SKM-1 (cell line): ENCODE measurements at regions not wholly inside any gene's neighbourhood (a gene's known extent, or its start where the extent isn't known, plus 50 kb on each side); places are given as distances from the start of the nearest gene placed in this dataset.
"Not testable (repeated sequence)": the region's sequence is repeated elsewhere in the genome, so short reads cannot be mapped to it uniquely, and the experiment has no call there.

Experiments
- DNase-seq: peaks from one replicate; lab custom pipeline; 2025; ENCODE audit not compliant: unreplicated experiment; lab: John Stamatoyannopoulos, UW

DNA sequence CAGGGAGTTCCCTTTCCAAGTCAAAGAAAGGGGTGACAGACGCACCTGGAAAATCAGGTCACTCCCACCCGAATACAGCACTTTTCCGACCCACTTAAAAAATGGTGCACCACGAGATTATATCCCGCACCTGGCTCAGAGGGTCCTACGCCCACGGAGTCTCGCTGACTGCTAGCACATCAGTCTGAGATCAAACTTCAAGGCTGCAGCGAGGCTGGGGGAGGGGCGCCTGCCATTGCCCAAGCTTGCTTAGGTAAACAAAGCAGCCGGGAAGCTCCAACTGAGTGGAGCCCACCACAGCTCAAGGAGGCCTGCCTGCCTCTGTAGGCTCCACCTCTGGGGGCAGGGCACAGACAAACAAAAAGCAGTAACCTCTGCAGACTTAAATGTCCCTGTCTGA, 277.8 kb upstream of the ARHGAP42 start:
- not testable (repeated sequence) for DNase-seq

DNA sequence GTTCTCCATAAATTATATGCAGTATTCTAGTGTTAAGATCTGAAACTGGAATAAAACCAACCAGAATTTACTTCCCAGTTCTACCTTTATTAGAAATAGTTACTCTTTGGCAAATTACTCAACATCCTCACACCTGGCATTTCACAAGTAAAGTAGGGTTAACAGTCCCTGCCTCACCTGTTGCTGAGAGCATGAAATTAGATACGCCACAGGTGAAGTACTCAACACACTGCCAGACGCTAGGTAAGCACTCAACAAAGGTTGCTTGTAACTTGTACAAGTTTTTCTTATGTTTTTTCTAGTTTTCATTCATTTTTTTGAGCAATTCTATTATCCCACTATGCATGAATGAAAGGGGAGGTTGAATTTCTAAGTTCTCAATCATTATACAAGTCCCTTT, 267.6 kb upstream of the ARHGAP42 start:
- no peak for DNase-seq

DNA sequence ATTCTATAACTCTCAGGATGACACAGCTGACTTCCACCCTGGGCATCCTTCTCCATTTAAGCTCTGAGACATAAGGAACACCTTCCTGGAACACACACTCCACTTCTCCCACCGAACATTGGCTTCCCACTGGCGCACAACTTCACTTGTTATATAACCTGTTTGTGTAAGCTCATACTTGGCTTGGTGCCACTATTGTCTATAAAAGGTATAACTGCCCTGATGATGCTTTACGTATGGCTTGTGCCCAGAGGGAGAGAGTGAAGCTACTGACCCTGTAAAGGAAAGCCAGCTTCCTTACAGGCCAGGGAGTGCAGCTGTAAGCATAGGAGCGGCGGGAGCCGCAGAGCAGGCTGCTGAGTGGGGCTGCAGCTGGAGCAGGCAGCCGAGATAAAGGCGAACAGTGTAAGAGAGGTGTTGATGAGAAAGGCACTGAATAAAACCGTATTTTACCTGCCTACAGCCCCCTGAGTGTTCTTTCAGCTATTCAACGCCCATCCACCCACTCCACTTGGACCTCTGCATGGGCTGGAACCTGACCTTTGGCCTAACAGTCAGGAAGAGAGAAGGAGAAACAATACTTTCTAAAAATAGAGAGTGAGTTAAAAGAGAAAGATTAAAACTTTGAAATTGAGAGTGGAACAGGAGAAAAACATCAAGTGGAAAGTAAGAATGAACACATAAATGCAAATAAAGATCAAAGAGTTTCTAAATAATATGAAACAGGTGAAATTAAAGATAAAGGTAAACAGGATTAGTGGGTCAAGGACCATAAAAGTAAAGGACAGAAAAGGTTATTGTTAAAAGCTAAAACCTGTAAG, 252.1 kb upstream of the ARHGAP42 start:
- no peak for DNase-seq

DNA sequence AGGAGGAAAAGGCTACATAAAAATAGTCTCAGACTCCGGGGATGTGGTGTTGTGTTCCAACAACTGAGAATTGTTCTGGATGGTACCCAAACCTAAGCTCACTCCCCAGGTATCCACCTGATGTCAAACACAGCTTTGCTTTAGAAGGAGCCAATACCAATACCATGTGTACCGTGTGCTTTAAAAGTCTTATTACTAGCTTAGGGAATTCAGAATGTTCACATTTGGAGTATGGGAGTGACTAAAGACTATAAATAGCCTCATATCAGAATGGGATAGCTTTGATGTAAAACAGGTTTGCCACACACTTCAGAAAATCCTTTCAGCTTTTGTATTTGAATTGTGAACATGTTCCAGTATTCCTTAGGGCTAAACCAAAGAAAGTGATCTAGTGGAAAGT, 248.7 kb upstream of the ARHGAP42 start:
- no peak for DNase-seq

DNA sequence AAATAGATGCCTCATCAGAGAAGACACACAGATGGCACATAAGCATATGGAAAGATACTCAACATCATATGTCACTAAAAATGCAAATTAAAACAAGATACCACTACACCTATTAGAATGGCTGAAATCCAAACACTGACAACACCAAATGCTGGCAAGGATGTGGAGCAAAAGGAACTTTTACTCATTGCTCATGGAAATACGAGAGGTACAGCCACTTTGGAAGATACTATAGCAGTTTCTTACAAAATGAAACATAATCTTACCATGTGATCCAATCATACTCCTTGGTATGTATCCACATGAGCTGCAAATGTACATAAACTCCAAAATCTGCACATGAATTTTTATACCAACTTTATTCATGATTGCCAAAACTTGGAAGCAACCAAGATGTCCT, 246.0 kb upstream of the ARHGAP42 start:
- no peak for DNase-seq

DNA sequence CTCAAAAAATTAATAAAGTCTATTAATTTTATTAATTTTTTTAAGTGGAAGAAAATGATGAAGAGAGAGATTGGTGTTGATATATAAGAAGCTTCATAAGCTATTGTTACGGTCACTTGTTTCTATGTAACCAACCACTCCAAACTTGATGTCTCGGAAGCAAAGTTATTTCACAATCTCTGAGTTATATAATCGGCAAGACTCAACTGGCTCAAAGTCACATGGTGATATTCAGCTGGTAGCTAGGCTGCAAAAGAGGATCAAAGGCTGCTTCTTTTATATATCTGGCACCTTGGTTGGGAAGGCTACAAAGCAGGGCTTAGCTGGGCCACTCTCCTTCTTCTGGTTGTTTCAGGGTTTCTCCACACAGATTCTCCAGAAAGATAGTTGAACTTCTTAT, 245.1 kb upstream of the ARHGAP42 start:
- no peak for DNase-seq

DNA sequence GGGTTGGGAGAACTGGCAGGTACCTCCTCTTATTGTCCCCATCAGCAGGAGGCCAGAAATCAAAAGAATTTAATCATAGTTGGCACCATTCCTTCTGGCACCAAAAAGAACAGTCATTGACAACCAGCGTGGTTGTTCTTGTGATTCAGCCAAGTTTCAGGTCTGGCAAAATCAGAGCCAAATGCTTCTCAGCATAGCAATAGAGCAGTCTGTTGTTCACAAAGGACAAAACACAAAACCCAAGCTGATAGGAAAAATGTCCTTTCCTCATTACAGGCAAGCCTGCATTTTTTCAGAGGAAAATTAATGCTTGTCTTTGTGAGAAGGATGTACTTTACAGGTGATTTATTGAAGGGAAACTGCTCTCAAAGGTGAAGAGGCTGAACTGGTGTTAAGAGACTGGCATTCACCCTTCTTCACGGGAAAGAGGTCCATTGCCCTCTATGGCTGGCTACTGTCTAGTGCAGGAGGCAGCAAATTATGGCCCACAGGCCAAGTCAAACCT, 241.8 kb upstream of the ARHGAP42 start:
- no peak for DNase-seq

DNA sequence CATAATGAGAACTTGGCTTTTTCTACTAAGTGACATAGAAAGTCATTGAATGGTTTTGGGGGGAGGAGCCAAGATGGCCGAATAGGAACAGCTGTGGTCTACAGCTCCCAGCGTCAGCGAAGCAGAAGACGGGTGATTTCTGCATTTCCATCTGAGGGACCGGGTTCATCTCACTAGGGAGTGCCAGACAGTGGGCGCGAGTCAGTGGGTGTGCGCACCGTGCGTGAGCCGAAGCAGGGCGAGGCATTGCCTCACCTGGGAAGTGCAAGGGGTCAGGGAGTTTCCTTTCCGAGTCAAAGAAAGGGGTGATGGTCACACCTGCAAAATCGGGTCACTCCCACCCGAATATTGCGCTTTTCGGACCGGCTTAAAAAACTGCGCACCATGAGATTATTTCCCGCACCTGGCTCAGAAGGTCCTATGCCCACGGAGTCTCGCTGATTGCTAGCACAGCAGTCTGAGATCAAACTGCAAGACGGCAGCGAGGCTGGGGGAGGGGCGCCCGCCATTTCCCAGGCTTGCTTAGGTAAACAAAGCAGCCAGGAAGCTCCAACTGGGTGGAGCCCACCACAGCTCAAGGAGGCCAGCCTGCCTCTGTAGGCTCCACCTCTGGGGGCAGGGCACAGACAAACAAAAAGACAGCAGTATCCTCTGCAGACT, 235.2 kb upstream of the ARHGAP42 start:
- DNase-seq = not testable (repeated sequence)

DNA sequence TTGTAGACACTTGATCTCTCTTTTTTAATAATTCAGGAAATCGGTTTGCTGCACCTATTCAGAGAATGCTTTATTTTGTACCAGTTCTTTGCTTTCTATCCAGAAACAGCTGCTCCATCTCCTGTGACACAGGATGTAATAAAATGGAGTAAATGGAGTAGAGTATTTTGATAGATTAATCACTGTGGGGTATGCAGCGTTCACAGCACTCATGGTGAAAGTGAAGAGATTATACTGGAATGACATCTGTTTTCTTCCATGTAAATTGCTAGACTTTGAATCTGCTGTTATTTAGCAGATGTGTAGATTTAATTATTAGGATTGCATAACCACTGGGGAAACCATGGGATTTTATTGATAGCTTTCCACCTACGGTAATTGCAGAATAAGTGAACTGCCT, 227.3 kb upstream of the ARHGAP42 start:
- no peak for DNase-seq

DNA sequence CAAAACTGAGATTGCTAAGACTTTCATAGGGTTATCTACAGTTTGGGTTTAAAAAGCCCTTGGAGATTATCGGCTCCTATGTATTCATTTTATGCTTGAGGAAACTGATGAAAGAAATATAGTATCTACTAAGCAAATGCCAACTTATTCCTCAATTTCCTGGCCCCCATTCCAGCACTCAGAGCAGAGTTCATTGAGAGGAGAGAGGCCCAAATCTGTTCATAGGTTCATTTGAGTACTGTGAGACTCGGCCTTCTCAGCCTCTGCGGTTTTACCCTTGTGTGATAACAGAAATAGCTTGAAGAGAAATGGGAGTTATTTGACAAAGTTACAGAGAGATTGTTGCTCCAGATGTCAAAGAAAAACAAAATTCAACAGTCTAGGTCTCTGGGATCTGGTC, 226.7 kb upstream of the ARHGAP42 start:
- DNase-seq = no peak

DNA sequence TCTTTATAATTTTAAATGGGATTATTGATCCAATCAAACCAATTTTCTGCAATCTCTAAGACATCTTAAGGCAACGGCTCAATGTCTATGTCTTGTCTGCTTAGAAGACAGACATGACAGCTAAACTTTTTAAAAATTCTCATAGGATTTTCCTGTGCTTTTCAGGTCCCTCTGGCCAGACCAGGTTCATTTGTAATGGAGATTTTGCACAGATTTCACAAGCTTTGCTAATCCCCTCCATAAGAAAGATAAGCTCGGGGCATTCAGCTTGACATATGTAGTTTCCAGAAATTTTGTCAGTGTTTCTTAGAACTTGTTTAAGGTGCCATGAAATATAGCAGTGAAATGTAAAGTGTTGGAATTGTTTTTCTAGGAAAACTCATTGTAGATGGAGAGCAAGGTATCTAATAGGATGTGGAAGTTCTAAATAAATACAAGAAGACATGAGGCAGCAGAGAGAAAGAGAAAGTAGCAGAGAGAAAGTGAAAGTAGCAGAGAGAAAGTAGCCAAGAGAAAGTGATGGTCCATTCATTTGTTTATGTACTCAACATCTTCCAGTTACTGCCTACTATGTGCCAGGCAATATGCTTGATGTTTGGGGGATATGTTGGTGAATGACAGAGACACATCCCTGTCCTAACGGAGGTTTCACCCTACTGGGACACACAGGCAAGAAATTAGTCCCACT, 219.1 kb upstream of the ARHGAP42 start:
- DNase-seq = no peak

DNA sequence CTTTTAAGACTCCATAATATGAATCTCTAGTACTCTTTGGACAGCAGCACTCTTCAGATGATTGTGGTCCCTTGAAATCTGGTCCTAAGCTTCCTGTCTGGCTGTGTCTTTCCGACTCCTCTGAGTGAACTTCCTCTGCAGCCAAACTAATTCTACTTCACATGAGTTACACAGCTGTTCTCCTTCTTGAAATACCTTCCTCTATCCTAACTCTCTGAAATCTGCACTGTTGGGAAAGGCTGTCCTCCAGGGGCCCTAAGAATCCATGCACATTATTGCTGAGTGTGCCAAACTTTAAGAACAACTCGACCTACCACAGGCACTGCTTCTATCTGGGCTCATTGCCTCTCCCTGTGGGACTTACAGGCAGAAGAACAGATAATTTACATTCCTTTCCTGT, 217.3 kb upstream of the ARHGAP42 start:
- DNase-seq = no peak

DNA sequence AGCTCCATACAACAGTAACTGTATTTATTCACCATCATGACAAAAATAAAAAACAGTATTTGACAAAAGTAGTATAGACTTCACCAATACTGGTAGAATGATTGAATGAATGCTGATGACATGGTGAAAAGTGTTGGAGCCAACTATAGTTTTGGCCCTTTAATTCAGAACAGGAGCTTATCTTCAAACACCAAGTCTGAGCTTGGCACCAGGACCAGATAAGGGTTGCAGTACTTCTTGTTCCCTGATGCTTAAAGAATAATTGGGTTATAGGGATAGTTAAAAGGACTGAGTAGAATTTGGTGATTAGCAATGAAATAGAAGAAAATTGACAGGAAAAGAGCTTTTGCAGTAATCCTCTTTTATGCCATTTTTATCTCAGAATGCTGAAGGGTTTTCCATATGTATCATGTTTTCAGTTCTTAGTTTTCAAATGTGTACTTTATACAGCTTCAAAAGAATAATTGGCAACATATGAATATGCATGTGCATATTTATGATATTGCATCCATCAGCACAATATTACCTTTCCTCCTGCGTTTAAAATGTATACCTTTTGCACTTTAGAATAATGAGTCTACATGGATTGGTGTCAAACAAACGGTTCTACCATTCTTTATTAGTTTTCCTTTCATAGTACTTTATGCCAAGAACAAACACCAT, 214.2 kb upstream of the ARHGAP42 start:
- DNase-seq = no peak

DNA sequence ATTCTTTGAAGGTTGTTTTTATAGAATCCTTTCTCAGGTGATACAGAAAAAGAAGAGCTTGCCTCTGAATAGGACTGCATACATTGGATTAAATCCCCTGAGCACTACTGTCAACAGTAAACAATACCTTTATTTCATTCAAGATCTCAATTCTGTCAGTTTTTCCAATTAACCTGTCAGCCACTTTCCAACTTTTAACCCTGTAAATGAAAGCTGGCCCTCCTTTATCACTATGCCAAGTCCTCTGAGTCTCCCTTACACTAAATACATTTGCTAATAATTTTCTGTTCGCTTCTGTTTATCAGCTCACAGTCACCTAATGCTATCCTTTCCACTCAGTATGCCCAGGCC, 213.7 kb upstream of the ARHGAP42 start:
- no peak for DNase-seq

DNA sequence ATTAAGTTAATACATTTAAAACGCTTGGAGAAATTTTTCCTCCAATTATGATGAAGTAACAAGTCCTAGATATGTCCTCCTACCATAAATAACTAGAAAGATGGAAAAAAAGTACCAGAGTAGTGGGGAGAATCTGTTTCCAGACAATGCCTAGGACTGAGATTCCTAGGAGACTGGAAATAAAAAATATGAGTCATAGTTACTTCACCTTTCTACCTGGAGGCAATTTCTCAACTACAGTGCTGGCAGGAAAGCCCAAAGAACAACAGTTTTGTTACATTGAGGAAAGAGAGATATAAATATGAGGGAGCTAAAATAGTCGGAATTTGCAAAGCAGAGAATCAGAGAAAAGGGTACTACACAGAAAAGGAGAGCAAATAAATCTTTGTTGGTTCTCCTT, 202.1 kb upstream of the ARHGAP42 start:
- DNase-seq = no peak

DNA sequence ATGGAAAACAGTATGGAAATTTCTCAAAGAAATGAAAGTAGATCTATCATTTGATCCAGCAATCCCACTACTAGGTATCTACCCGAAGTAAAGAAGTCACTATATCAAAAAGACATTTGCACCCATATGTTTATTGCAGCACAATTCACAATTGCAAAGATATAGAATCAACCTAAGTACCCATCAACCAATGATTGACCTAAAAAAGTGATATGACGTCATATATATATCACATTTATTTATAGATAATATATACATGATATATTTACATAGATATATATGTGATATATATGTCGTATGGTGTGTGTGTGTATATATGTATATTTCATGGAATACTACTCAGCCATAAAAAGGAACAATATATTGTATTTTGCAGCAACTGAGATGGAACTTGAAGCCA, 188.3 kb upstream of the ARHGAP42 start:
- no peak for DNase-seq

DNA sequence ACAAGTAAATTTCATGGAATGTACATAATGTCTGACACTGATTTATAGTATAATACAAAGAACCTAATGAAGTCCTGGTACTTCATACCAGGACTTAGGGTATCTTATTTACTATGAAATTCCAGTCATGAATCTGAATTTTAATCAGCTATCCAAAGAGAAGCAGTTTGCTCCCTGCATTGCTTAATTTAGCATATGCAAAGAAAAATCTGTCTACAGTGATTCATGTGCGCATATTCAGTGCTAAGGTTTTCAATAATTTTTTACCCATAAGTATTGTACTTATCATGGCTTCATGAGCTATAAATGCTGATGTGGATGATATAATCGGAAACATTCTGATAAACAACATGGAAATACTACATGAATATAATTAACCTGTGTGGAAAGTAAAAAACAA, 185.6 kb upstream of the ARHGAP42 start:
- DNase-seq = no peak

DNA sequence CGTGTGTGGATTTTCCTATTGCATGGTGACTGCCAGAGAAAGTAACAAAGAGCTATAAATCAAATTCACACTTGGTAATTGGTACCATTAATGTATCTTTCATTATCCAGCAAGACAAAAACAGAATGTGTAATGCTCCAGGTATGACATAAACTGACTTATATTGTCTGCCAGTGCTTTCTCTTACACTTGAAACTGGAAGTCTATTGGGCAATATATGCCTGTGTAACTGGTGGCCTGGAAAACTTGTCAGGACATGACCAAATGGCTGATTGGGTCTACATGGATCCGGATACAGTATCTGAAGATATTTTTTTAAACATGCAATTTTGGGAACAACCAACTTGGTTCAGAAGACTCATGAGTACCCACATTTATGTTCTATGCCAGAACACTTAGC, 174.6 kb upstream of the ARHGAP42 start:
- no peak for DNase-seq

DNA sequence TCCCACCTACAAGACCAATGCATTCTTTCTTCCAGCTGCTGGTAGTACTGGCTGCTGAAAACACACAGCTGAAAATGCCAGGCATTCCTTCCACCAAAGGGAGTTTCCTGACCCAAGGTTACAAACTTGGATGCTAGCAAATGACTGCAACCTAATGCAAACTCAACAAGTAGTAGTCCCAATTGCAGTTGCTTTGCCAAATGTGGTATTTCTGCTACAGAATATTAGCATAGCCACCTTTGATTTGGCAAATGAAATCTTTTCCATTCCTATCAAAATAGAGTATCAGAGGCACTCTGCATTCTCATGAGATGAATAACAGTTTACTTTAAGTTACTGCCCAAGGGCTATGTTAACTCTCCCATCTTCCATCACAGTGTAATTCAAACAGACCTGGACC, 172.0 kb upstream of the ARHGAP42 start:
- DNase-seq = no peak

DNA sequence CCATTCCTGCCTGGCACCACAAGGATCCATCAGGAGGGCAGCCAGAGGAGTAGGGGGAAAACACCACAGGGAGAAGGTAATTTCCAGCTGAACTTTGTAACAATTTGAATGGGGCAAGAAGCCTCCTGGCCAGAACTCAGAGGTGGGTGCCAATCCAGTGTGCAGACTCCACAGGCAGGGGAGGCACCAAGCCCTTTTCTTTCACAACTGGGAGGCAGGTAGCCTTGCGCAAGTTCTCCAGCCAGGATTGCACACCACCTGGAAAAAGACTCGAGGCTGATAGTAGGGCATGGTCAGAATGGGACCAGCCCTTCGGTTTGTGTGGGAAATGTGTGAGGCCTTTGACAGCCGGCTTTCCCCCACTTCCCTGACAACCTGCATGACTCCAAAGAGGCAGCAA, 161.9 kb upstream of the ARHGAP42 start:
- DNase-seq = no peak

DNA sequence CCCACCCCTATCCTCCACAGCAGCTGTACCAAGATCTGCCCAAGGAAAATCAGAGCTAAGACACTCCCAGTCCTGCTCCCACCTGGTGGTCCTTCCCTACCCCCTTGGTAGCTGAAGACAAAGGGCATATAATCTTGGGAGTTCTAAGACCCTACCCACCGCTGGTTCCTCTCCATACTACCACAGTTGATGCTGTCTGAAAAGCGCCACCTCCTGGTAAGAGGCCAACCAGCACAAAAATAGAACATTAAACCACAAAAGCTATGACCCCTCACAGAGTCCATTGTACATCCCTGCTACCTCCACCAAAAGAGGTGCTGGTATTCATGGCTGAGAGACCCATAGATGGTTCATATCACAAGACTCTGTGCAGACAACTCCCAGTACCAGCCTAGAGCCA, 161.5 kb upstream of the ARHGAP42 start:
- DNase-seq = no peak
